Body of pancreas (tissue), 4 donors: ENCODE measurements at regions not wholly inside any gene's neighbourhood (a gene's known extent, or its start where the extent isn't known, plus 50 kb on each side); places are given as distances from the start of the nearest gene placed in this dataset.

Experiments used
- ATAC-seq: fragments of 150-250 bp; one replicate; pipeline ENCODE4 v1.9.1; 2016
- DNase-seq, 4 donors: peaks; one replicate each; pipeline ENCODE4 v3.0.0-alpha.2; 2019
- H3K27ac ChIP-seq, 4 donors: fragments of 200-600 bp; sonication (generic); 1 replicate in 3 of 4; 2 replicates in 1 of 4; pipeline versions ENCODE4 v1.5.1 to v1.6.1; 2016 to 2019; ENCODE audit warnings: mild to moderate bottlenecking in 1 of 4, mixed read lengths in 1 of 4, moderate library complexity in 1 of 4
- H3K27me3 ChIP-seq, 2 donors: fragments of 200-600 bp; sonication (generic); one replicate each; pipeline ENCODE4 v1.6.0; 2016; ENCODE audit warnings: mild to moderate bottlenecking in 1 of 2
- H3K36me3 ChIP-seq, 2 donors: fragments of 200-600 bp; sonication (generic); replicated peaks in 1 of 2; 2 replicates each; pipeline ENCODE4 v1.5.1; 2016; ENCODE audit warnings: low read depth in 2 of 2; ENCODE audit not compliant: insufficient read depth in 1 of 2
- H3K4me1 ChIP-seq: fragments of 200-600 bp; sonication (generic); one replicate; pipeline ENCODE4 v1.6.0; 2016
- H3K4me3 ChIP-seq, 2 donors: fragments of 200-600 bp; sonication (generic); 1 replicate in 1 of 2; 2 replicates in 1 of 2; pipeline ENCODE4 v1.5.1; 2016 to 2019
- H3K9me3 ChIP-seq, 3 donors: fragments of 200-600 bp; sonication (generic); 1 replicate in 2 of 3; 2 replicates in 1 of 3; pipeline ENCODE4 v1.5.1; 2016
- POLR2A ChIP-seq, 3 donors: fragments of 450-650 bp; IDR thresholded peaks; one replicate each; pipeline ENCODE4 v1.6.1; 2016; ENCODE audit warnings: antibody characterized with exemption in 3 of 3, mild to moderate bottlenecking in 2 of 3
- WGBS, 2 donors: methylation state at CpG; one replicate each; pipeline ENCODE4 v1.1.5; 2017; 5-methylcytosine and 5-hydroxymethylcytosine counted together
- intact Hi-C: fragments of 100-400 bp; cut with DNase I; formaldehyde crosslinking; loops from one replicate; pipeline ENCODE4 v1.15.1; 2023
- TF ChIP-seq, protein P1 (sequence below), 7 experiments: fragments of 450-650 bp in 4 of 7; fragments of 200-600 bp in 3 of 7; sonication (generic) in 3 of 7; IDR thresholded peaks; one replicate each; pipeline ENCODE4 v1.5.1; 2016 to 2019; ENCODE audit warnings: antibody characterized with exemption in 7 of 7

DNA sequence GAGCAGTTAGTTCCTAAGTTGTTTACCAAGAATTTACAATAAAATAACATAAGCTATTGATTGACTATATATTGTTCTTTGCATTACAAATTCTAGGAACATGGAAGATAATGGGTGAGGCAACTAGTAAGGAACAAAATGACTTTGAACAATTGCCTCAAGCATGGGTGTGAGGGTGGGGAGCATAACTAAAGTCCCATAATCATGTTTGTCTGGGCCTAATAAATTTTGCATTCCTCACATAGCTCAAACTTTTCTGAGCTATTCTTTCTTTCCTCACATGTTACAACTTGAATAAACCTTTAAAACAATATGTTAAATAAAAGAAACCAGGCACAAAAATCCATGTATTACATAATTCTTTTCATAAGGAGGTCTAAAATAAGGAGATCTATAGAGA is 1066.1 kb downstream of the NR2F1-AS1 start:
- Histone ChIP-seq H3K9me3 (peaks cover 0 to 6% (median 0%) of the 10 kb centered on the region in 3 donors), H3K27ac (no peak overlapping the region), H3K4me1 (peaks cover 9% of the 10 kb centered on the region), H3K36me3 (no peaks in the 10 kb centered on the region), H3K27me3 (no peaks in the 10 kb centered on the region), H3K4me3 (no peak overlapping the region)
- ATAC-seq (no peak), DNase-seq (no peak)
- TF ChIP-seq, protein P1, sequence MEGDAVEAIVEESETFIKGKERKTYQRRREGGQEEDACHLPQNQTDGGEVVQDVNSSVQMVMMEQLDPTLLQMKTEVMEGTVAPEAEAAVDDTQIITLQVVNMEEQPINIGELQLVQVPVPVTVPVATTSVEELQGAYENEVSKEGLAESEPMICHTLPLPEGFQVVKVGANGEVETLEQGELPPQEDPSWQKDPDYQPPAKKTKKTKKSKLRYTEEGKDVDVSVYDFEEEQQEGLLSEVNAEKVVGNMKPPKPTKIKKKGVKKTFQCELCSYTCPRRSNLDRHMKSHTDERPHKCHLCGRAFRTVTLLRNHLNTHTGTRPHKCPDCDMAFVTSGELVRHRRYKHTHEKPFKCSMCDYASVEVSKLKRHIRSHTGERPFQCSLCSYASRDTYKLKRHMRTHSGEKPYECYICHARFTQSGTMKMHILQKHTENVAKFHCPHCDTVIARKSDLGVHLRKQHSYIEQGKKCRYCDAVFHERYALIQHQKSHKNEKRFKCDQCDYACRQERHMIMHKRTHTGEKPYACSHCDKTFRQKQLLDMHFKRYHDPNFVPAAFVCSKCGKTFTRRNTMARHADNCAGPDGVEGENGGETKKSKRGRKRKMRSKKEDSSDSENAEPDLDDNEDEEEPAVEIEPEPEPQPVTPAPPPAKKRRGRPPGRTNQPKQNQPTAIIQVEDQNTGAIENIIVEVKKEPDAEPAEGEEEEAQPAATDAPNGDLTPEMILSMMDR (IDR thresholded peaks at IDR 0.05), result no peak
- TF ChIP-seq POLR2A (IDR thresholded peaks at IDR 0.05), result no peak
- intact Hi-C loops, result no loop called here

DNA sequence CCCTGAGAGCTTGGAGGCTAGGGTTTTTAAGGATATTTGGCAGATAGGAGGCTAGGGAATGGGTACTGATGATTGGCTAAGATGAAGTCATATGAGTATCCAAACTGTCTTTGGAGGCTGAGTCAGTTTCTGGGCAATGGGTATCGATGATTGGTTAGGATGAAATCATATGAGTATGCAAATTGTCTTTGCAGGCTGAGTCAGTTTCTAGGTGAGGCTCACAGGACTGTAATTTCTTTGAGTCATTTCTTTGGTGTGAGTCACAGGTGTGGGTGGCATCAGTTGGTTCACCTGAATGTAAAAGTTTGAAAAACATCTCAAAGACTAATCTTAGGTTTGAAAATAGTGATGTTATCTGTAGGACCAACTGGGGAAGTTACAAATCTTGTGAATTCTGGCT is 1068.0 kb downstream of the NR2F1-AS1 start:
- Histone ChIP-seq H3K27ac (no peak overlapping the region), H3K4me3 (no peak overlapping the region), H3K9me3 (peaks cover 0 to 18% (median 0%) of the 10 kb centered on the region in 3 donors), H3K36me3 (no peaks in the 10 kb centered on the region), H3K27me3 (no peaks in the 10 kb centered on the region), H3K4me1 (no peaks in the 10 kb centered on the region)
- 65 to 69% methylated on average over 1 of the region's 1 CpG for WGBS, 2 donors
- DNase-seq, result no peak
- ATAC-seq, result no peak
- TF ChIP-seq, protein P1 (IDR thresholded peaks at IDR 0.05), result no peak
- no peak for TF ChIP-seq POLR2A (IDR thresholded peaks at IDR 0.05)
- intact Hi-C loops, result no loop called here

DNA sequence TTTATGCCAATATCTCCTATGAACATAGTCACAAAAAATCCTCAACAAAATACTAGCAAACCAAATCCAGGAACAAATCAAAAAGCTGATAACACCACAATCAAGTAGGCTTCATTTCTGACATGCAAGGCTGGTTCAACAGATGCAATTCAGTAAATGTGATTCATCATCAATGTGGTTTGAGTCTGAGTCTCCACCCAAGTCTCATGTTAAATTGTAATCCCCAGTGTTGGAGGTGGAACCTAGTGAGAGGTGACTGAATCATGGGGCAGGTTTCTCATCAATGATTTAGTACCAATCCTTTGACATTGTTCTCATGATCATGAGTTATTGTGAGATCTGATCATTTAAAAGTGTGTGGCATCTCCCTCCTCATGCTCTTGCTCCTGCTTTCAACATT is 1072.7 kb downstream of the NR2F1-AS1 start:
- Histone ChIP-seq H3K27me3 (no peaks in the 10 kb centered on the region), H3K9me3 (peaks cover 0 to 18% (median 0%) of the 10 kb centered on the region in 3 donors), H3K4me3 (no peak overlapping the region), H3K27ac (no peak overlapping the region), H3K4me1 (no peaks in the 10 kb centered on the region), H3K36me3 (no peaks in the 10 kb centered on the region)
- TF ChIP-seq, protein P1 (IDR thresholded peaks at IDR 0.05), result no peak
- no peak for TF ChIP-seq POLR2A (IDR thresholded peaks at IDR 0.05)
- DNase-seq, result no peak
- intact Hi-C loops, result no loop called here
- ATAC-seq, result no peak

DNA sequence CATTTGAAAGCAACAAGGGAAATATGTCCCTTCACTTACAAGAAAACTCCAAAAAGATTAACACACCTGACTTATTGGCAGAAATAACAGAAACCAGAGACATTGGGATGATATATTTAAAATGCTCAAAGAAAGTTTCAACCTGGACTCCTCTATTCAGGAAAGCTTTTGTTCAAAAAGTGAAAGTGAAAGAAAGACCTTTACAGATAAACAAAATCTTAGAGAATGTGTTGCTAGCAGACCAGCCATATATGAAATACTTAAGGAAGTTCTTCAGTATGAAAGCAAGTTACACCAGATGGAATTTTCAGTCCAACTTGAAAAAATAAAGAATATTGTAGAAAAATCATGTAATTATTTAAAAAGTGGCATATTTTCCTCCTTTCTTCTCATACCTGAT is 1075.1 kb downstream of the NR2F1-AS1 start:
- no peaks in the 10 kb centered on the region for H3K4me1 ChIP-seq
- no peak overlapping the region for H3K27ac ChIP-seq
- ATAC-seq (no peak), DNase-seq (no peak)
- no peaks in the 10 kb centered on the region for H3K27me3 ChIP-seq
- intact Hi-C loops, result no loop called here
- TF ChIP-seq, protein P1 (IDR thresholded peaks at IDR 0.05), result no peak
- TF ChIP-seq POLR2A (IDR thresholded peaks at IDR 0.05), result no peak
- H3K36me3 ChIP-seq, result no peaks in the 10 kb centered on the region
- H3K4me3 ChIP-seq, result no peak overlapping the region
- H3K9me3 ChIP-seq, result peaks cover 0 to 18% (median 0%) of the 10 kb centered on the region in 3 donors

DNA sequence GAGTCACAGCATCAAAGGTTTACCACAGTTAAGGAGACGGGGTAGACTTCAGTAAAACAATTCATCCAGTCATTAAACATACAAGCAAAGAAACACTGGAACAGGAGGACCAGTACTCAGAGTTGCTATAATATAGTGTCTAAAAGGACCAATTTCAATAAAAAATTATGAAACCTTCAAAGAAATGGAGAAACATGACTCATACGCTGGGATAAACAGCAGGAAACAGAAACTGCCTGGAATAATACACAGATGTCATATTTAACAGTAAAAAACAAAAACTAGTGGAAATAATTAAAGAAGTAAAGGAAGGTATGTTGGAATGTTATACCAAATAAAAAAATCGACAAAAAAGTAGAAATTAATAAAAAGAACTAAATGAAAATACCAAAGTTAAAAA is 1075.9 kb downstream of the NR2F1-AS1 start:
- WGBS, 2 donors, result 68 to 76% methylated on average over 3 of the region's 3 CpGs
- TF ChIP-seq, protein P1 (IDR thresholded peaks at IDR 0.05), result no peak
- TF ChIP-seq POLR2A (IDR thresholded peaks at IDR 0.05), result no peak
- ATAC-seq (no peak), DNase-seq (no peak)
- Histone ChIP-seq H3K27me3 (no peaks in the 10 kb centered on the region), H3K4me1 (no peaks in the 10 kb centered on the region), H3K9me3 (peaks cover 0 to 14% (median 0%) of the 10 kb centered on the region in 3 donors), H3K4me3 (no peak overlapping the region), H3K27ac (no peak overlapping the region), H3K36me3 (no peaks in the 10 kb centered on the region)
- intact Hi-C loops, result no loop called here
